ENCODE measurements at regions not wholly inside any gene's neighbourhood (a gene's known extent, or its start where the extent isn't known, plus 50 kb on each side); places are given as distances from the start of the nearest gene placed in this dataset.

DNA sequence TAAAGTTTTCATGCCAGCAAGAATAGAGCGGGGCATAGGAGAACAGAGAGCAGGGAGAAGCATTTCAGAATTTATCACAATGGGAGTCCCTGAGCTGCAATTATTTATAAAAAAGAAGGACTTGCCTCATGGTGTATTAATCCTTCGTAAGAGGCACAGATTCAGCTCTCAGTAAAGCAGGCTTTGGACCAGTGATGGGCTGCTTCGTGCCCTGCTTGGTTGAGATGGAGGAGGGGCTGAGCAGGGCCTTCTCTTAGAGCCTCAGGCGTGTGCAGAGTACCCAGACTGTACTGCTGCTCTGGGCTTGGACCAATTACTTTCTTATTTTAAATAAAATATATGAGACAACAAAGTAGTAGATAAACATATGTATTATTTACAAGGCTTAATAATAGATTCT lies 265.7 kb upstream of the SLC10A2 start:
- no peaks in the 10 kb centered on the region for H3K27me3 ChIP-seq (ENCODE audit: low read depth, low read length)
- H3K9me3 ChIP-seq (ENCODE audit: insufficient read depth, low read length), result no peaks in the 10 kb centered on the region
- no peak overlapping the region for H3K4me3 ChIP-seq (ENCODE audit: low read length)
- no peaks in the 10 kb centered on the region for H3K36me3 ChIP-seq (replicated peaks; ENCODE audit: low read depth, low read length)
- H3K9ac ChIP-seq (ENCODE audit: low read length), result no peak overlapping the region
- H3K4me1 ChIP-seq (ENCODE audit: low read length), result no peaks in the 10 kb centered on the region
- H3K4me2 ChIP-seq (ENCODE audit: low read length), result no peak overlapping the region
- no peak for TF ChIP-seq EZH2phosphoT487 (IDR thresholded peaks at IDR 0.05; ENCODE audit: low read depth)
- TF ChIP-seq, protein P1, sequence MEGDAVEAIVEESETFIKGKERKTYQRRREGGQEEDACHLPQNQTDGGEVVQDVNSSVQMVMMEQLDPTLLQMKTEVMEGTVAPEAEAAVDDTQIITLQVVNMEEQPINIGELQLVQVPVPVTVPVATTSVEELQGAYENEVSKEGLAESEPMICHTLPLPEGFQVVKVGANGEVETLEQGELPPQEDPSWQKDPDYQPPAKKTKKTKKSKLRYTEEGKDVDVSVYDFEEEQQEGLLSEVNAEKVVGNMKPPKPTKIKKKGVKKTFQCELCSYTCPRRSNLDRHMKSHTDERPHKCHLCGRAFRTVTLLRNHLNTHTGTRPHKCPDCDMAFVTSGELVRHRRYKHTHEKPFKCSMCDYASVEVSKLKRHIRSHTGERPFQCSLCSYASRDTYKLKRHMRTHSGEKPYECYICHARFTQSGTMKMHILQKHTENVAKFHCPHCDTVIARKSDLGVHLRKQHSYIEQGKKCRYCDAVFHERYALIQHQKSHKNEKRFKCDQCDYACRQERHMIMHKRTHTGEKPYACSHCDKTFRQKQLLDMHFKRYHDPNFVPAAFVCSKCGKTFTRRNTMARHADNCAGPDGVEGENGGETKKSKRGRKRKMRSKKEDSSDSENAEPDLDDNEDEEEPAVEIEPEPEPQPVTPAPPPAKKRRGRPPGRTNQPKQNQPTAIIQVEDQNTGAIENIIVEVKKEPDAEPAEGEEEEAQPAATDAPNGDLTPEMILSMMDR (IDR thresholded peaks at IDR 0.05; ENCODE audit: low read depth, low read length), result no peak
- H3K79me2 ChIP-seq (ENCODE audit: low read length), result no peaks in the 10 kb centered on the region
- H2AFZ ChIP-seq (ENCODE audit: low read depth, low read length), result no peak overlapping the region
- H3K27ac ChIP-seq (ENCODE audit: low read length), result no peak overlapping the region
- H4K20me1 ChIP-seq (ENCODE audit: insufficient read depth, low read length), result no peaks in the 10 kb centered on the region

DNA sequence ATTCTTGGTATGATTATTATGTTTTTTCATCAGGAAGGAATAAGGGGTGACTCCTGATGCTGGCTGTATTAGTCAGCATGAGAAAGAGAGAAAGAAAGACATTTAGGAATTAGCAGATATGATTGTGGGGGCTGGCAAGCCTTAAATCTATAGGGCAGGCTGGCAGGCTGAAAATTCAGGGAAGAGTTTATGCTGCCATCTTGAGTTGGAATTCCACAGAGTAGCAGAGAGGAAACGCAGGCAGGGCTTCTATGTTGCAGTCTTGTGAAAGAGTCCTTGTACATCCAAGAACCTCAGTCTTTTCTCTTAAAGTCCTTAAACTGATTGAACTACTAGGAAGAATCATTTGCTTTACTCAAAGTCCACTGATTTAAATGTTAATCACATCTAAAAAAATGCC lies 262.7 kb upstream of the SLC10A2 start:
- Histone ChIP-seq H3K79me2 (ENCODE audit: low read length) (no peaks in the 10 kb centered on the region), H4K20me1 (ENCODE audit: insufficient read depth, low read length) (no peaks in the 10 kb centered on the region), H3K4me1 (ENCODE audit: low read length) (no peaks in the 10 kb centered on the region), H3K9me3 (ENCODE audit: insufficient read depth, low read length) (no peaks in the 10 kb centered on the region), H3K27ac (ENCODE audit: low read length) (no peak overlapping the region), H3K36me3 (replicated peaks; ENCODE audit: low read depth, low read length) (no peaks in the 10 kb centered on the region), H3K9ac (ENCODE audit: low read length) (no peak overlapping the region), H3K4me2 (ENCODE audit: low read length) (no peak overlapping the region), H3K4me3 (ENCODE audit: low read length) (no peak overlapping the region), H3K27me3 (ENCODE audit: low read depth, low read length) (no peaks in the 10 kb centered on the region), H2AFZ (ENCODE audit: low read depth, low read length) (no peak overlapping the region)
- TF ChIP-seq, protein P1 (IDR thresholded peaks at IDR 0.05; ENCODE audit: low read depth, low read length), result no peak
- TF ChIP-seq EZH2phosphoT487 (IDR thresholded peaks at IDR 0.05; ENCODE audit: low read depth), result no peak

DNA sequence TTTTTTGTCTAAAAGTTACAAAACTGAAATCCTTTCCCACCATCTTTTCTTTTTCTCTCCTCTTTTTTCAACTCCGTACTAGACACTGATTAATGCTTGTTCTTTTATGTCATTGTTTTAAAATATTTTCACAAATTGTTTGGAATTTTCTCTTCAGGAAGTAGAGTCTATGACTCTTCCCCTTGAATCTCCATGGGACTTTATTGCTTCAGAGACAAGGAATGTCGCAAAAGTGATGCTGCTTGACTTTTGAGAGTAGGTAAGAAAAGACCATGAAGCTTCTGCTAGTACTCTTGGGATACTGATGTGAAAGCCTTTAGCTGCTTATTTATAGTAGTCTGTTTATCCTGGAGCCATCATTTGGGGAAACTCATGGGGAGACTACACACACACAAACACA lies 260.1 kb upstream of the SLC10A2 start:
- Histone ChIP-seq H3K4me1 (ENCODE audit: low read length) (no peaks in the 10 kb centered on the region), H3K4me2 (ENCODE audit: low read length) (no peak overlapping the region), H3K79me2 (ENCODE audit: low read length) (no peaks in the 10 kb centered on the region), H3K27me3 (ENCODE audit: low read depth, low read length) (no peaks in the 10 kb centered on the region), H3K27ac (ENCODE audit: low read length) (no peak overlapping the region), H2AFZ (ENCODE audit: low read depth, low read length) (no peak overlapping the region), H3K36me3 (replicated peaks; ENCODE audit: low read depth, low read length) (no peaks in the 10 kb centered on the region), H3K9me3 (ENCODE audit: insufficient read depth, low read length) (no peaks in the 10 kb centered on the region), H4K20me1 (ENCODE audit: insufficient read depth, low read length) (no peaks in the 10 kb centered on the region), H3K9ac (ENCODE audit: low read length) (no peak overlapping the region), H3K4me3 (ENCODE audit: low read length) (no peak overlapping the region)
- TF ChIP-seq, protein P1 (IDR thresholded peaks at IDR 0.05; ENCODE audit: low read depth, low read length), result no peak
- TF ChIP-seq EZH2phosphoT487 (IDR thresholded peaks at IDR 0.05; ENCODE audit: low read depth), result no peak

GRCh38 chr13:103325672-103326071 lies 259.5 kb upstream of the SLC10A2 start:
- Histone ChIP-seq H3K9me3 (ENCODE audit: insufficient read depth, low read length) (no peaks in the 10 kb centered on the region), H3K79me2 (ENCODE audit: low read length) (no peaks in the 10 kb centered on the region), H3K4me1 (ENCODE audit: low read length) (no peaks in the 10 kb centered on the region), H3K27ac (ENCODE audit: low read length) (no peak overlapping the region), H3K4me2 (ENCODE audit: low read length) (no peak overlapping the region), H3K27me3 (ENCODE audit: low read depth, low read length) (no peaks in the 10 kb centered on the region), H3K36me3 (replicated peaks; ENCODE audit: low read depth, low read length) (no peaks in the 10 kb centered on the region), H3K9ac (ENCODE audit: low read length) (no peak overlapping the region), H2AFZ (ENCODE audit: low read depth, low read length) (no peak overlapping the region), H3K4me3 (ENCODE audit: low read length) (no peak overlapping the region), H4K20me1 (ENCODE audit: insufficient read depth, low read length) (no peaks in the 10 kb centered on the region)
- no peak for TF ChIP-seq EZH2phosphoT487 (IDR thresholded peaks at IDR 0.05; ENCODE audit: low read depth)
- TF ChIP-seq, protein P1 (IDR thresholded peaks at IDR 0.05; ENCODE audit: low read depth, low read length), result no peak

All from OCI-LY3 (cell line).